ENCODE measurements at regions not wholly inside any gene's neighbourhood (a gene's known extent, or its start where the extent isn't known, plus 50 kb on each side); places are given as distances from the start of the nearest gene placed in this dataset.
"Not testable (repeated sequence)": the region's sequence is repeated elsewhere in the genome, so short reads cannot be mapped to it uniquely, and the experiment has no call there.

- DNase-seq, result no peak
Measured at GRCh38 chr6:165167861-165168260, 141.5 kb downstream of the C6orf118 start.

GRCh38 chr6:165167311-165167710 is 142.1 kb downstream of the C6orf118 start:
- DNase-seq, result no peak

GRCh38 chr6:165163519-165163918 is 145.9 kb downstream of the C6orf118 start:
- DNase-seq, result no peak

DNA sequence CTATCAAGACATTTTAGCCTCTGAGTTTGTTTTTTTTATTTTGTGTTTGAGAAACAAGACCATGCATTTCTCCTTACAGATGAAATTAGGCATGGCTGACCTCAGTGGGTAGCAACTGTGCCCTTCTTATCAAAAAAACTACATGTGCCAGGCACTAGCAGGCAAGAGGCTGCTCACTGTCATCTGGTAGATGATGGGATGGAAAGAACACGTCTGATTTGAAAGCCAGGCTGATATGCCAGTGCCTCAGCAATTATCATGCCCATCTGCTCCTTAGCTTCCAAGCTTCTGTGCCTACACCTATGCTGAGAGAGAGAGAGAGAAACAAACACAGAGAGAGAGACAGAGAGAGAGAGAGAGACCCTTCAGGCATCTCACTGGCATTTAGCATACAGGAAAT is 149.9 kb downstream of the C6orf118 start:
- no peak for DNase-seq

- no peak for DNase-seq
Measured at GRCh38 chr6:165146456-165146855, 162.9 kb downstream of the C6orf118 start.

DNA sequence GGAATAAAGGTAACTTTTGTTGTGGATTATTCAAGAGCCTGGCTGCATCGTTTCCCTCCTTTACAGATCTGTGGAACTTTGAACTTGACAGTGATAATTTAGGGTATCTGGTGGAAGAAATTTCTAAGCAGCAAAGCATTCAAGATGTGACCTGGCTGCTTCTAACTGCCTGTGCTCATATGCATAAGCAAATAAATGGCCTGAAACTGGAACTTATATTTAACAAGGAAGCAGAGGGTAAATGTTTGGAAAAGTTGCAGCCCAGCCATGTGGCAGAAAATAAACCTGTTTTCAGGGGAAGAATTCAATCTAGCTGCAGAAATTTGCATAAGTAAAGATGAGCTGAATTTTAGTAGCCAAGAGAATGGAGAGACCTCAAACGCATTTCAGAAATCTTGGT is 173.5 kb downstream of the C6orf118 start:
- DNase-seq, result no peak

DNA sequence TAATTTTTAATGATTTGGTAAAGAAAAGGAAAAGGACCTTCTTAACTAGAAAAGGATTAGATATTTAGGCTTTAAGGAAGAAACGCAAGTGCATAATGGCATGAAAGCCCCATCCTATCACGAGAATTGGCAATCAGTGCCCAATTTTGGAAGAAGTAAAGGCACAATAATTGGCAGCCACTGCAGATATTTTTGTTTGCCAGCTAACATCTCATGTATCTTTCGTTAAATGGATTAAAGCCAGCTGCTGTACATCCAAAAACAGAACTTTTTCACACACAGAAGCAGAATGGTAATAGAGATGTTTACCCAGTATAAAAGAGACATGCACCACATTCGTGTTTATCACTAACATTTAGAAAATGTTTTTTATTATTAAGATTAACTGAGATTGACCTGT is 180.3 kb downstream of the C6orf118 start:
- DNase-seq, result no peak

GRCh38 chr6:165127743-165128142 is 181.7 kb downstream of the C6orf118 start:
- DNase-seq, result not testable (repeated sequence)

DNA sequence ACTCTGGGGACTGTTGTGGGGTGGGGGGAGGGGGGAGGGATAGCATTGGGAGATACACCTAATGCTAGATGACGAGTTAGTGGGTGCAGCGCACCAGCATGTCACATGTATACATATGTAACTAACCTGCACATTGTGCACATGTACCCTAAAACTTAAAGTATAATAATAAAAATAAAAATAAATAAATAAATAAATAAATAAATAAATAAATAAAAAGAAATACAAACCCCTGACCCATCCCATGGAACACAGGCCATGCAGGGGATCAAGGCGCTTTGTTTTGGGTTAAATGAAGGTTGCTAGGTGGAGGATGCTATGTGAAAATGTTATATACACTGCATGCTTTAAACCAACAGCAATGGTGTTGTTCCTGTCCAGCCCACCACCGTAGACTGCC is 184.7 kb downstream of the C6orf118 start:
- DNase-seq, result not testable (repeated sequence)

DNA sequence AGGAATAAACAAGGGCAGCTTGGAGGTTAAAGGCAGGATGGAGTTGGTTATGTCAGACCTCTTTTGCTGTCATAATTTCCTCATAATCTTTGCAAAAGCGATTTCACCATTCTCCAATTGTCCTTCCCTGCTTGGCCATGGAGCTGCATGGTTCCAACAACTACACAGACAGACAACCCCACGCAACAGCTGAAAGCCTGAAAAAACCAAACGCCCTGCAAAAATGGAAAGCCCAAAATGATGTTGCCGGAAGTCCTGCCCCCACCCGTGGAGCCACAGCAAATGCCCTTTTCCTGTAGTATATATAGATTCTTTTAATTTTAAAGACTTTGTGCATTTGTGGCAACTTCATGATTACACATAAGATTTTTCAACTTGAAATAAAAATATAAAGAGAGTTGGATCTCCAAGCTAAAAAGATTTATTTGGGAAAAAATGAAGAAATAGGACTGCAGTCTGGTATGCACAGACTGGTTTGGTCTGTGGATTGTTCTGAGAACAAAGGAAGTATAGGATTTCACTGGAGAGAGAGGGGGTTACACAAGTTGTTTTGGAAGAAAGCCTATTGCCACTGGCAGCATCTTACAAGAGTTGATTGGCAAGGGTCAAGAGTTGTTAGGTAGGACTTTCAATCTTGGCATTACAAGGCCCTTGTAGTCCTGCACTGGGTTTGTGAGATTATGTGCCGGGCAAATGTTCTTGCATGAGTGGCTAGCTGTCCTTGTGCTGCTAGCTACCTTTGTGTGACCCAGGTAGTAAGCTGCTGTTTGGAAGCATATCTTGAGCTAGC is 190.0 kb downstream of the C6orf118 start:
- DNase-seq, result no peak

DNA sequence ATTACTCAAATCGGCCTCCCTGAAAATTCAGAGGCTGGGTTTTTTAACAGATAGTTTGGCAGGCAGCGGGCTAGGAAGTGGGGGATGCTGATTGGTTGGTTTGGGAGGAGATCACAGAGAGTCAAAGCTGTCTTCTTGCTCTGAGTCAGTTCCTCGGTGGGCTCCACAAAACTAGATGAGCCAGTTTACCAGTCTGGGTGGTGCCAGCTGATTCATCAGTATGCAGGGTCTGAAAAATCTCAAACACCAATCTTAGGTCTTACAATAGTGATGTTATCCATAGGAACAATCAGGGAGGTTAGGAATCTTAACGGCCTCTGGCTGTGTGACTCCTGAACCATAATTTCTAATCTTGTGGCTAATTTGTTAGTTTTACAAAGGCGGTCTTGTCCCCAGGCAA is 190.7 kb downstream of the C6orf118 start:
- DNase-seq, result no peak

DNA sequence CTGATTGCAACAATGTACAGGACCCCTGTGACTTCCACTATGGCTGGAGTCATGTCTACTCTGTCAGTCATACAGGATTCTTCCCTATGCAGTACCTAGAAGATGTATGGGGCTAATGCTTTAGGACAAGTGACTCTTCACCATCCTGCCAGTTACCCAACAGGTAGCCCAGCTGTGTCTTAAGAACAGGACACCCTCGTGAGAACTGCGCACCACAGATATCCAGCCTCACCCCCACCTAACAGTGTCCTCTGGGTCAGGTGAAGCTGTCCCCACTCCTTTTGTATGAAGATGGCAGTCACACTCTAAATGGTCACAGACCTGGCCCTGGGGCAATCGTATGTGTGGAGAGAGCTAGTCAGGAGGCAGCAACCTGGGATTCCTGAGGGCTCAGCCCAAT is 191.6 kb downstream of the C6orf118 start:
- no peak for DNase-seq

GRCh38 chr6:165117121-165117520 is 192.3 kb downstream of the C6orf118 start:
- DNase-seq, result no peak

- DNase-seq, result no peak
Measured at GRCh38 chr6:165110860-165111259, 198.5 kb downstream of the C6orf118 start.

- DNase-seq, result no peak
Measured at GRCh38 chr6:165109011-165109410, 200.4 kb downstream of the C6orf118 start.

GRCh38 chr6:165106261-165106660 is 203.1 kb downstream of the C6orf118 start:
- no peak for DNase-seq

DNA sequence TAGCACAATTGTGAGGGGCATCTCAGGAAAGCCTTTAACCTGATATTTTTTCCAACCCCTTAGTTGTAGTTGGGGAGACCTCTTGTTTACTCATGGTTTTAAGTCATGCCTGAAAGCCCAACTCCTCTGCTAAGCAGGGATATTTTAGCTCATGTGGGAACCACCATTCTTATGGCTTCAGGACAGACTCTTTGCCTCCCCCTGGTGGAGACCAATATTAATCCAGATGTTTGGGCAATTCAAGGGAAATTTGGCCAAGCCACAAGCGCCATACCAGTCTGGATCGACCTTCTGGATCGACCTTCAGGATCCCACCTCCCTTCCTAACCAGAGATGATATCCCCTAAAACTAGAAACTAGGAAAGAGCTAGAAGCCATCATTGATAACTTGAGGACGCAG is 211.2 kb downstream of the C6orf118 start:
- no peak for DNase-seq

DNA sequence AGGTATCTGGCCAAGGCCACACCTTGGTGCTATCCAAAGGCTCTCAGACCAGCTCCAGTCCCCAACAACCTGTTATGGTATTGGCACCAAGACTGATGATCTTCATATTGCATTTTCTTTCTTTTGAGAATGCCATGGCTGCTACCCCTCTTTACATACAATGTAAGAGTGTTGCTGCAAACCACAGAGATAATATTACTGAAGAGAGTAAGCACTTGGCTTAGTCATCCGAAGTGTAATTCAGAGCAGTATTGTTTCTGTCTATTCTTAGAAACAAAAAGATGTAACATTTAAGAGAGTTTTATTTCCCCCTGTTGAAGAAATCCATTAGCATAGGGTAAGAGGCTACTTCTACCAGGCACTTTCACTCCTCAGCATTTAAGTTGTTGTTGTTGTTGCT is 212.5 kb downstream of the C6orf118 start:
- no peak for DNase-seq

- no peak for DNase-seq
Measured at GRCh38 chr6:165096209-165096608, 213.2 kb downstream of the C6orf118 start.

- no peak for DNase-seq
Measured at GRCh38 chr6:165092881-165093595, 216.4 kb downstream of the C6orf118 start.

- DNase-seq, result no peak
Measured at GRCh38 chr6:165091121-165091785, 218.2 kb downstream of the C6orf118 start.

DNA sequence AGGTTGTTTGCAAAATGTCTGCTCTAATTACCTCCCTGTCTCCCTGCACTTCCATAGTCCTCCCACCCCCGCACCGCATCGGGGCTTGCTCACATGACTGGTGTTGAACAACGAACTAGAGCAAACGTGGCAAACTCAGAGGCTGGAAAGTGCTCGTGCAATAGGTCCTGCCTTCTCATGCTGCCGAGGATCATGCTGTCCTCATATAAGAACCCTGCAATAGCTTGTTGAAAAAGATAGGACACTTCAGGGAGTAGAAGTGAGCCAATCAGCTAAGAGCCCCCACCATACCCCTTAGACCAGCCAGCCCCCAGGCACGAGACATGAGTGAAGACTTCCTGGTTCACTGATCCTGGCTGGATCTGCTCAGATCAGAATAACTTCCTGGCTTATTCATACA is 219.2 kb downstream of the C6orf118 start:
- no peak for DNase-seq

DNA sequence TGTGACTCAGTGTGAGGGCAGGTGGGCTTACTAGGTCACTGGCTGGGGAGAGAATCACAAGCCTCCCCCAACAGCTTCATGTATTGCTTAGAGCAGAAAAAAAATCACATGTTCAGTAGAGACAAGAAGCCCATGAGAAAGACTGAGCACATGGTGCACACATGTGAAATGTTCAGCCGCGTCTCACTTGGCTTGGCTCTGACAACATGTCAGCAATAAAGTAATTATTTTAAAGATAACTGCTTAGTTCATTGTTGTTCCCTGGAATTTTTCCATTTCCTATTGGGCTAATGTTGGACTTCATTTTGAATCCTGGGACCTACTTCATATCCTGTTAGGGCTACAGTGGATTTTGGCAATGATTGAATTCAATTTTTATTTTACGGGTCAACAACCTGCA is 222.6 kb downstream of the C6orf118 start:
- DNase-seq, result no peak
